Spleen (tissue), 7 donors: ENCODE measurements at regions not wholly inside any gene's neighbourhood (a gene's known extent, or its start where the extent isn't known, plus 50 kb on each side); places are given as distances from the start of the nearest gene placed in this dataset.

Experiments used
- POLR2A ChIP-seq, 3 donors: fragments of 450-650 bp; IDR thresholded peaks; one replicate each; pipeline ENCODE4 v1.5.1; 2017; ENCODE audit warnings: antibody characterized with exemption in 3 of 3, mild to moderate bottlenecking in 1 of 3
- POLR2AphosphoS5 ChIP-seq, 3 donors: sonication (generic); formaldehyde crosslinking; IDR thresholded peaks; one replicate each; pipeline ENCODE4 v1.5.1; 2017; ENCODE audit warnings: antibody characterized with exemption in 3 of 3
- TF ChIP-seq, protein P1 (sequence below), 11 experiments: fragments of 200-600 bp in 7 of 11; fragments of 450-650 bp in 4 of 11; sonication (generic) in 4 of 11; IDR thresholded peaks in 8 of 11; conservative IDR thresholded peaks in 3 of 11; 1 replicate in 7 of 11; 2 replicates in 4 of 11; pipeline versions ENCODE4 v1.4.0 to v1.8.0; 2016 to 2021; ENCODE audit warnings: antibody characterized with exemption in 11 of 11, inconsistent platforms in 4 of 11, mild to moderate bottlenecking in 1 of 11
- donor health status: DM: no; HTN: no; CAD: no; lungs with moderate emphysema.
- donor health status: DM: no; HTN: no; CAD: no.
- donor health status: DM: no; HTN: no; CAD: no.

DNA sequence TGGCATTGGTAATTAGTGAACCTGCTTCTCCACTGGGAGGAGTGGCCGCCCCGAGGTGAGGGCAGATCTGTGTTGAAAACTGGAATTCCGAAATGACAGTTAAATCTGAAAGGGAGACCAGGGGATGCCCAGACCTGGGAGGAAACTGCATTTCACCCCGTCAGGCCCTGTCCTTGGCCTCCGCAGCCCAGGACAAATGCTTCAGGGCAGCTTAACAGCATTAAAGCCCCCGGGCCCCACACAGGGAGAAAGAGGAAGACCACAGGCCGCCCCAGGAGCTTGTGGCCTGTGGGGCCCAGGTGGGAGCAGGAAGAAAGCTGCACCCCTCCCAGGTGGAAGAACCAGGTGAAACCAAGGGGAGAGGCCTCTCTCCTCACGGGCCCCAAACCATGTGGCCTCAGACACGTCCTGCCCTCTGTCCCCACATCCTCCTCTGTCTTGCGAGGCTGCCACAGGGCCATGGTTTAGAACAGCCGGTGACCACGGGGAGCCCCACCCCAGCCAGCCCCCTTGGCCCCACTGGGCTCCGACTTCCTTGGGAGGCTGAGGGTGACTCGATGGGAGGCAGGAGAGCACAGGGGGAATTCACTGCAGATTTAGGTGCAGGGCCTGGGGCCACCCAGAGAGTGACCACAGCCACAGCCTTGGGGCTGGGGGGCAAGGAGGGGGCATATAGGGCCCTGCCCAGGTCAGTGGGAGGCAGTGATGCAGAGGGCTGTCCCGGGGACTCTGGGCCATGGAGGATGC lies 265.4 kb downstream of the ADGRD1 start:
- no peak for TF ChIP-seq POLR2AphosphoS5 (IDR thresholded peaks at IDR 0.05)
- TF ChIP-seq, protein P1, sequence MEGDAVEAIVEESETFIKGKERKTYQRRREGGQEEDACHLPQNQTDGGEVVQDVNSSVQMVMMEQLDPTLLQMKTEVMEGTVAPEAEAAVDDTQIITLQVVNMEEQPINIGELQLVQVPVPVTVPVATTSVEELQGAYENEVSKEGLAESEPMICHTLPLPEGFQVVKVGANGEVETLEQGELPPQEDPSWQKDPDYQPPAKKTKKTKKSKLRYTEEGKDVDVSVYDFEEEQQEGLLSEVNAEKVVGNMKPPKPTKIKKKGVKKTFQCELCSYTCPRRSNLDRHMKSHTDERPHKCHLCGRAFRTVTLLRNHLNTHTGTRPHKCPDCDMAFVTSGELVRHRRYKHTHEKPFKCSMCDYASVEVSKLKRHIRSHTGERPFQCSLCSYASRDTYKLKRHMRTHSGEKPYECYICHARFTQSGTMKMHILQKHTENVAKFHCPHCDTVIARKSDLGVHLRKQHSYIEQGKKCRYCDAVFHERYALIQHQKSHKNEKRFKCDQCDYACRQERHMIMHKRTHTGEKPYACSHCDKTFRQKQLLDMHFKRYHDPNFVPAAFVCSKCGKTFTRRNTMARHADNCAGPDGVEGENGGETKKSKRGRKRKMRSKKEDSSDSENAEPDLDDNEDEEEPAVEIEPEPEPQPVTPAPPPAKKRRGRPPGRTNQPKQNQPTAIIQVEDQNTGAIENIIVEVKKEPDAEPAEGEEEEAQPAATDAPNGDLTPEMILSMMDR (IDR thresholded peaks at IDR 0.05 in 8 of 11, conservative IDR thresholded peaks at IDR 0.05 in 3 of 11): no peak
- no peak for TF ChIP-seq POLR2A (IDR thresholded peaks at IDR 0.05)
